GM12878 (cell line): ENCODE measurements at regions not wholly inside any gene's neighbourhood (a gene's known extent, or its start where the extent isn't known, plus 50 kb on each side); places are given as distances from the start of the nearest gene placed in this dataset.

Source experiments
- ATAC-seq: fragments of 200-7000 bp; cut with Tn5 transposase; 3 replicates; pipeline ENCODE4 v1.9.1; 2020; ENCODE audit warnings: mild to moderate bottlenecking, moderate library complexity
- BruUV-seq: library from RNA; stranded (reverse); fragments of 400-500 nt; replicated peaks from 2 replicates; lab custom pipeline; 2021; lab: Mats Ljungman, UMichigan
- CTCF ChIA-PET: fragments of 300-600 bp; sonication (Branson Sonifier 250); formaldehyde crosslinking; extraction: SDS; loops from one replicate; lab custom pipeline; 2021; ENCODE audit warnings: inconsistent platforms; lab: Yijun Ruan, JAX
- POLR2A ChIA-PET: fragments of 350-600 bp; formaldehyde crosslinking; extraction: SDS; loops from one replicate; lab custom pipeline; 2021; ENCODE audit warnings: inconsistent platforms; lab: Charles Lee
- RAD21 ChIA-PET: fragments of 300-600 bp; sonication (Branson Sonifier 250); formaldehyde crosslinking; loops from one replicate; lab custom pipeline; 2023; ENCODE audit warnings: antibody characterized with exemption; ENCODE audit not compliant: unreplicated experiment; lab: Charles Lee
- SMC1A ChIA-PET: fragments of 300-600 bp; sonication (Branson Sonifier 250); formaldehyde crosslinking; loops from one replicate; lab custom pipeline; 2023; ENCODE audit not compliant: unreplicated experiment, uncharacterized antibody; lab: Charles Lee
- DNase-seq: peaks from one replicate; pipeline ENCODE4 v3.0.0-alpha.2; 2011; ENCODE audit warnings: low read depth, low spot score
- FAIRE-seq: peaks from 3 replicates; lab custom pipeline; 2011; peaks lifted over from hg19 to GRCh38; lab: Jason Lieb, UNC
- H2AFZ ChIP-seq: 2 replicates; pipeline ENCODE4 v1.6.0; 2011; ENCODE audit warnings: low read depth, low read length, control low read depth; ENCODE audit not compliant: control insufficient read depth
- H3K27ac ChIP-seq: 2 replicates; pipeline ENCODE4 v1.5.1; 2011; ENCODE audit warnings: control low read depth; ENCODE audit not compliant: control insufficient read depth, insufficient read depth
- H3K27me3 ChIP-seq, 2 experiments: replicated peaks in 1 of 2; 2 replicates each; pipeline versions ENCODE4 v1.6.0 to v1.6.1; 2011; ENCODE audit warnings: low read length in 1 of 2; ENCODE audit not compliant: control insufficient read depth in 2 of 2, insufficient read depth in 2 of 2
- H3K36me3 ChIP-seq, 2 experiments: 2 replicates each; pipeline ENCODE4 v1.5.1; 2011; ENCODE audit warnings: low read length in 1 of 2; ENCODE audit not compliant: control insufficient read depth in 2 of 2, insufficient read depth in 2 of 2
- H3K4me1 ChIP-seq: 2 replicates; pipeline ENCODE4 v1.6.1; 2011; ENCODE audit warnings: mild to moderate bottlenecking, low read length, moderate library complexity, mixed read lengths; ENCODE audit not compliant: control insufficient read depth, insufficient read depth
- H3K4me2 ChIP-seq: 2 replicates; pipeline ENCODE4 v1.6.0; 2011; ENCODE audit warnings: control low read depth; ENCODE audit not compliant: control insufficient read depth, insufficient read depth
- H3K4me3 ChIP-seq: fragments of 200-600 bp; sonication (generic); 2 replicates; pipeline ENCODE4 v1.5.1; 2016
- H3K79me2 ChIP-seq: 2 replicates; pipeline ENCODE4 v1.6.0; 2011; ENCODE audit warnings: low read length; ENCODE audit not compliant: control insufficient read depth, insufficient read depth
- H3K9ac ChIP-seq: 2 replicates; pipeline ENCODE4 v1.8.0; 2011; ENCODE audit warnings: low read length, control low read depth, mixed read lengths; ENCODE audit not compliant: control insufficient read depth, insufficient read depth
- H3K9me3 ChIP-seq: replicated peaks from 3 replicates; pipeline ENCODE4 v1.5.1; 2011; ENCODE audit warnings: mild to moderate bottlenecking, low read length; ENCODE audit not compliant: control insufficient read depth, insufficient read depth
- H4K20me1 ChIP-seq: 2 replicates; pipeline ENCODE4 v1.6.0; 2011; ENCODE audit not compliant: control insufficient read depth, insufficient read depth
- ATF3 ChIP-seq: IDR thresholded peaks from 2 replicates; pipeline ENCODE4 v1.6.1; 2011; ENCODE audit warnings: low read depth, mild to moderate bottlenecking, low read length, moderate library complexity, borderline replicate concordance; ENCODE audit errors: extremely low read depth
- BCL3 ChIP-seq: IDR thresholded peaks from 2 replicates; pipeline ENCODE4 v1.6.1; 2011; ENCODE audit warnings: borderline replicate concordance, low read depth, mild to moderate bottlenecking, moderate library complexity, low read length; ENCODE audit not compliant: insufficient read depth, poor library complexity, severe bottlenecking
- BCLAF1 ChIP-seq: fragments of 450-650 bp; IDR thresholded peaks from 2 replicates; pipeline ENCODE4 v1.6.1; 2017; ENCODE audit warnings: antibody characterized with exemption, mild to moderate bottlenecking, moderate library complexity
- CEBPB ChIP-seq, 2 experiments: fragments of 150-350 bp in 1 of 2; IDR thresholded peaks; 2 replicates each; pipeline ENCODE4 v1.6.1; 2012 to 2014; ENCODE audit warnings: low read depth in 2 of 2, low read length in 2 of 2, borderline replicate concordance in 1 of 2, inconsistent platforms in 1 of 2
- CHD2 ChIP-seq: IDR thresholded peaks from 2 replicates; pipeline ENCODE4 v1.6.1; 2011; ENCODE audit warnings: low read depth, low read length, improper control_type of control experiment, borderline replicate concordance
- E2F8 ChIP-seq: fragments of 450-650 bp; IDR thresholded peaks from 2 replicates; pipeline ENCODE4 v1.6.1; 2018; ENCODE audit warnings: mild to moderate bottlenecking, low read depth, moderate library complexity; ENCODE audit not compliant: partially characterized antibody
- ELK1 ChIP-seq: IDR thresholded peaks from 2 replicates; pipeline ENCODE4 v1.6.1; 2012; ENCODE audit warnings: low read depth, low read length, improper control_type of control experiment
- IKZF2 ChIP-seq, 2 experiments: fragments of 450-650 bp; IDR thresholded peaks; 2 replicates each; pipeline ENCODE4 v1.6.1; 2017; ENCODE audit warnings: mild to moderate bottlenecking in 2 of 2, moderate library complexity in 2 of 2
- NR2C2 ChIP-seq: IDR thresholded peaks from 2 replicates; pipeline ENCODE4 v1.6.1; 2011; ENCODE audit warnings: borderline replicate concordance, low read depth; ENCODE audit not compliant: control insufficient read depth, insufficient read length
- RFX5 ChIP-seq: IDR thresholded peaks from 2 replicates; pipeline ENCODE4 v1.6.1; 2011; ENCODE audit warnings: low read depth, low read length, improper control_type of control experiment
- SREBF2 ChIP-seq: IDR thresholded peaks from 2 replicates; pipeline ENCODE4 v1.6.1; 2012; ENCODE audit warnings: mild to moderate bottlenecking, low read length
- YBX1 ChIP-seq: fragments of 450-650 bp; IDR thresholded peaks from 2 replicates; pipeline ENCODE4 v1.6.1; 2016; ENCODE audit warnings: antibody characterized with exemption
- YY1 ChIP-seq: IDR thresholded peaks from 2 replicates; pipeline ENCODE4 v1.6.1; 2011; ENCODE audit warnings: low read depth, mild to moderate bottlenecking, low read length
- ZNF24 ChIP-seq: fragments of 450-650 bp; IDR thresholded peaks from 2 replicates; pipeline ENCODE4 v1.6.1; 2017; ENCODE audit warnings: antibody characterized with exemption, mild to moderate bottlenecking
- WGBS: methylation state at CpG from one replicate; pipeline ENCODE4 v1.1.6; 2016; ENCODE audit warnings: low lambda C conversion rate; ENCODE audit not compliant: insufficient replicate concordance, insufficient coverage; ENCODE audit errors: missing lambda C conversion rate; 5-methylcytosine and 5-hydroxymethylcytosine counted together
- in situ Hi-C: fragments of 300-500 bp; cut with MboI; formaldehyde crosslinking; loops from 9 replicates; pipeline ENCODE4 v1.14.3; 2018; ENCODE audit warnings: mixed read lengths
- intact Hi-C: fragments of 100-400 bp; cut with micrococcal nuclease; formaldehyde crosslinking; loops from one replicate; pipeline ENCODE4 v1.14.2; 2022; ENCODE audit not compliant: unreplicated experiment

- no TSS peak for BruUV-seq
- ChIA-PET SMC1A (interaction anchor here (1.2 to 2.3 kb wide), 4 partner anchors 9 to 109 kb away, joined by 3 to 10 read pairs (median 3); no protein-coding TSS in a partner anchor), POLR2A (no interaction called here), RAD21 (interaction anchor here (0.6 to 1.6 kb wide), 3 partner anchors 9 to 120 kb away, joined by 3 to 4 read pairs (median 4); no protein-coding TSS in a partner anchor), CTCF (interaction anchor here (1.7 to 5.6 kb wide), 4 partner anchors 11 to 109 kb away, joined by 8 to 45 read pairs (median 18); partner anchors contain the start of gene MORC3)
- no peaks in the 10 kb centered on the region for H3K9me3 ChIP-seq
- no peaks in the 10 kb centered on the region for H3K27me3 ChIP-seq
- H3K36me3 ChIP-seq = no peaks in the 10 kb centered on the region
- ATAC-seq (no peak), FAIRE-seq (no peak), DNase-seq (no peak)
- no peak overlapping the region for H3K4me3 ChIP-seq
- no peak overlapping the region for H3K27ac ChIP-seq
- in situ Hi-C loops (no loop called here), intact Hi-C loops (no loop called here)
- H3K79me2 ChIP-seq = no peaks in the 10 kb centered on the region
- no peak overlapping the region for H3K4me2 ChIP-seq
- H2AFZ ChIP-seq = no peak overlapping the region
- WGBS = 97% methylated on average over 5 of the region's 5 CpGs
- H3K9ac ChIP-seq = no peak overlapping the region
- no peaks in the 10 kb centered on the region for H4K20me1 ChIP-seq
- no peaks in the 10 kb centered on the region for H3K4me1 ChIP-seq
- TF ChIP-seq ZNF24 (no peak), ELK1 (no peak), YBX1 (no peak), CEBPB (IDR thresholded peaks at IDR 0.05; ENCODE audit: borderline replicate concordance in 1 of 2, low read depth in 2 of 2, low read length in 2 of 2) (no peak), CHD2 (no peak), ATF3 (no peak), YY1 (no peak), BCL3 (no peak), NR2C2 (no peak), SREBF2 (no peak), RFX5 (no peak), IKZF2 (IDR thresholded peaks at IDR 0.05) (no peak), E2F8 (no peak), BCLAF1 (no peak)
These were observed 55.8 kb downstream of the DOP1B start for GRCh38 chr21:36212513-36212780.
